SK-MEL-5 (cell line): ENCODE measurements at regions not wholly inside any gene's neighbourhood (a gene's known extent, or its start where the extent isn't known, plus 50 kb on each side); places are given as distances from the start of the nearest gene placed in this dataset.
"Not testable (repeated sequence)": the region's sequence is repeated elsewhere in the genome, so short reads cannot be mapped to it uniquely, and the experiment has no call there.

ENCODE experiments used
- DNase-seq: peaks from one replicate; pipeline ENCODE4 v3.0.0-alpha.2; 2016; ENCODE audit warnings: low read depth, low spot score
- in situ Hi-C: cut with HindIII; loops from 2 replicates; pipeline ENCODE4 v1.10.0; 2016; ENCODE audit warnings: low sequenced_read_pairs, high pct_unique_total_duplicates, low pct_unique_long_range_greater_than_20kb

DNA sequence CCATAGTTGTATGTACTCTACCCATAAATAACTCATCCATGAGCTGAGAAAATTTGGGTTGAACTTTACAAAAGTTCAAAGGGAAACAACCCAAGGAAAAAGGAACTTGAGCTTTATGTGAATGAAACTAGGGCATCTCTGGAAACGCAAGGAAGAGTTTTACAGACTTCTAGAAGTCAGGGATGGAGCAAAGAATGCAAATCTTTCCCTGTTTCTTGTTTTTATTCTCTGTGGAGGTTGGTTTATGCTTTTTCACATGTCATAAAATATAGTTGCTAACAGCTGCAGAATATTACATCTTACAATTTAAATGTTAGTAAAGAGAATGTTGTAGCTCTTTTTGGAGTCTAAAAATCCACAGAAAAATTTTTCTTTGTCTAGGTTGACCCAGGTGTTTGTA is 754.1 kb downstream of the PCDH7 start:
- in situ Hi-C loops: no loop called here
- DNase-seq: no peak

GRCh38 chr4:31482691-31483090 is 762.5 kb downstream of the PCDH7 start:
- in situ Hi-C loops: no loop called here
- DNase-seq: no peak

GRCh38 chr4:31499216-31499615 is 779.0 kb downstream of the PCDH7 start:
- DNase-seq, in situ Hi-C loops: not testable (repeated sequence)

DNA sequence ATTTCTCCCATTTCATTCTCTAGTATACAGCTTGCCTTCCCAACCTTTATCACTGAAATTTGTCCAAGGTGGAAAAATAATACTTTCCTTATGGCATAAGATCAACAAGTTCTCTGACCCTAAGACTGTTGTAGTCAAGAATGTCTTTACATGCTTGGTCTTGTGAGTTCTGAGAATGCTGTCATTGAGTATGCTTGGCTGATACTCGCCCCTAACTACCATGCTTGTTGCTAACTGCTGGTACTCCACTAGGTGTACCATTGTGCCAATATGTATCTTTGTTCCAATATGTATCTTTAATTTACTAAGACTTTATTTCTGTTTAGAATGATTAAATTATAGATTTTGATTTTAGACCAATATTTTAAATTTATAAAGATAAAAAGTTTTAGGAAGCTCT is 796.4 kb downstream of the PCDH7 start:
- peak; percentile 33 for DNase-seq
- in situ Hi-C loops: no loop called here

GRCh38 chr4:31518796-31519250 is 798.7 kb downstream of the PCDH7 start:
- in situ Hi-C loops: no loop called here
- DNase-seq: no peak

GRCh38 chr4:31530555-31530954 is 810.4 kb downstream of the PCDH7 start:
- no peak for DNase-seq
- in situ Hi-C loops: no loop called here

- no peak for DNase-seq
- in situ Hi-C loops: no loop called here
These were observed 818.7 kb downstream of the PCDH7 start for GRCh38 chr4:31538877-31539276.

DNA sequence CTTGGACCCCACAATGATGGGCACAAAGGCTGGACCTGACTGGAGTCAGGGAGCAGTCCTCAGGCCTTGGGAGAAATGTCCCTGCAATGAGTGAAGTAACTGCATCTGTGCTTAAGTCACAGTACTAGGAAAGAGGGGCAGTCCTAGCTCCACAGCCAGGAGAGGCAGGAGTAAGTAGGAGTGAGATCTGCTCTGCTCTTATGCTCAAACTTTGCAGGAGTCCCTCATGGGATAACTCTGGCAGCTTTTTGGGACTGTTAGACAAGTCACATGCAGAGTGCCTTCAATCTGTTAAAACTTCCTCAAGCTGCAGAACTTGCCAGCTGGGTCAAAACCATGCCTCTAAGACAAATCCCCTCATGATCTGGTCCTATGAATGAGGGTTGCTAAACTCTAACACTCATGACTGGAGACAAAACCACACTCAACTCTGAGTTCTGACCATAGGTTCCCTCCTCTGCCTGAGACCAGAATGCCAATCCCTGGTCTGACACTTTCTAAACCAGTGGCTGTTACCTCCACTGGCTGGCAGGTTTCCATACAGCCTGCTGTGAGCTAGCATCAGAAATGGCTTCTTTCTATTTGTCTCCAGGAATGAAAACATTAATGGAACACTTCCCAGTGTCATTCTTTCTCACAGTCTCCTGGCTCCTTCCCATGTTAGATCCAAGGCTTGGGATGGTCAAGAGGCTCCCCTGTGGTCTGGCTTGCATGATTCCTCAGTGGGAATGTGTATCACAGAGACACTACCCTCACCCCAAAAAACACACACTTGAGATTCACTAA is 819.3 kb downstream of the PCDH7 start:
- DNase-seq: peak; percentile 4
- in situ Hi-C loops: no loop called here

GRCh38 chr4:31545330-31545729 is 825.2 kb downstream of the PCDH7 start:
- DNase-seq: no peak
- in situ Hi-C loops: no loop called here

- DNase-seq: no peak
These were observed 825.6 kb downstream of the PCDH7 start for GRCh38 chr4:31545755-31546154.

DNA sequence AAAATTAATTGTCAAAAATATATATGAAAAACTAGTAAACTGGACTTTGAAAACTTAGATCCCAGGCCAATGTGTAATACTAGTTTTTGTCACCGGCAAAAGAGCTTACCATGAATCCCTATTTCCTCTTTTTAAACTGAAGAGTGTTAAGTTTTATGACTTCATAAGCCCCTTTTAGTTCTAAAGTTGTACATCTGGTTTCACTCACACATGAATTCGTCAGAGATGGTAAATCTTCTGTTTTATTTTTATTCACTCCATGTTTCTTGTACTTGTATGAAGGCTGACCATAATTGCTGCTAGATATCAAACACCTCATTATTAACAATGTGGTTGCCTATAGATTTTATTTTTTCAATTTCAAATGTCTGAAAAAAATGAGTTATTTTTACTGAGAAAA is 827.9 kb downstream of the PCDH7 start:
- no peak for DNase-seq
- in situ Hi-C loops: no loop called here

More at GRCh38 chr4:31545755-31546154, 825.6 kb downstream of the PCDH7 start:
- in situ Hi-C loops: no loop called here

DNA sequence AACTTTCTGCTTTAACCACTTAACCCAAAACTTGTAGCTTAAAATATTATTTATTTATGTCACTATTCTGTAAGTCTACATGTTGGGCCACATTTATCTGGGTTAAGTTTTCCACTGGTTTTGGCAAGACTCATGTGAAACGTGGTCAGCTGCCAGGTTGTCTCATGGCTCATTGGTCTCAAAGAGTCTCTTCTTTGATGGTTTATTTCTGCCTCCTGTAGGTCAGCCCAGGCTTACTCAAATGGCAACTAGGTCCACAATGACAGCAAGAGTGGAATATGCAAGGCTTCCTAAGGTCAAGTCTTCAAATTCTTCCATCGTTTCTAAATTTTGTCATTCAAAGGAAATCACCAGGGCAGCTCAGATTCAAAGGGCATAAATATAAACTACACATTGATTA is 828.7 kb downstream of the PCDH7 start:
- in situ Hi-C loops: no loop called here
- DNase-seq: peak; percentile 53

- in situ Hi-C loops: no loop called here
- no peak for DNase-seq
These were observed 829.1 kb downstream of the PCDH7 start for GRCh38 chr4:31549256-31549655.

GRCh38 chr4:31557437-31557836 is 837.3 kb downstream of the PCDH7 start:
- in situ Hi-C loops: no loop called here
- DNase-seq: peak; percentile 5

- DNase-seq: no peak
- in situ Hi-C loops: no loop called here
These were observed 853.4 kb downstream of the PCDH7 start for GRCh38 chr4:31573554-31573953.

GRCh38 chr4:31575504-31575903 is 855.3 kb downstream of the PCDH7 start:
- in situ Hi-C loops: no loop called here
- DNase-seq: no peak

DNA sequence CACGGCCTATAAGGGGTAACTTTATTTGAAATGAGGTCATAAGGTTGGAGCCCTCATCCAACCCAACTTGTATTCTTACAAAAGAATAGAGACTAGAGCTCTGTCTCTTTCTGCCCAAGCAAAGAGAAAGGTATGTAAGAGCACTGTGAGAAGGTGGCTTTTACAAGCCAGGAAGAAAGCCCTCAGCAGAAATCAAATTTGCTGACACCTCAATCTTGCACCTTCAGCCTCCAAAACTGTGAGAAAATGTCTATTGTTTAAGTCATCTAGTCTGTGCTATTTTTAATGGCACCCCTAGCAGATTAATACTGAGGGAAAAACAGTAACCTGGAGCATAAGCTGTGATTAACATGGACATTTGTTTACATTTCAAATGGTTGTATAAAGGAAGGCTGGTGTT is 860.7 kb downstream of the PCDH7 start:
- no peak for DNase-seq
- in situ Hi-C loops: no loop called here

GRCh38 chr4:31585503-31585902 is 865.3 kb downstream of the PCDH7 start:
- in situ Hi-C loops: no loop called here
- no peak for DNase-seq

DNA sequence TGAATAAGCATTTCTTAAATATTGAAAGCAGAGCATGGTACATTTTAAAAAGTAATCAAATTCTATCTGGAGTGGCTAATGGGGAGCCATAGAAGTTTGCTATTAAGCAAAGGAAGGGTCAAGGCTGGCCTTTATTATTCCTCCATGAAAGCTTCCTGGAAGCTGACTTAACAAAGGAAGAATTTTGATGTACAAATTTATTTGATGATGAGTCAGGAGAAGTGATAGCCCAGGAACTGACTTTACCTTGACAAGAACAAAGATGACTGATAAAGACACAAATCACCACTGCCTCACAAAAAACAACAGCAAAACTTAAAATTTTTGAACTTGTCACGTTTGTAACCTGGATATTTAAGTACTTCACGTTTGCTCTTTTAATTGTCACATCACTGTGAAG is 872.1 kb downstream of the PCDH7 start:
- DNase-seq: no peak
- in situ Hi-C loops: no loop called here

DNA sequence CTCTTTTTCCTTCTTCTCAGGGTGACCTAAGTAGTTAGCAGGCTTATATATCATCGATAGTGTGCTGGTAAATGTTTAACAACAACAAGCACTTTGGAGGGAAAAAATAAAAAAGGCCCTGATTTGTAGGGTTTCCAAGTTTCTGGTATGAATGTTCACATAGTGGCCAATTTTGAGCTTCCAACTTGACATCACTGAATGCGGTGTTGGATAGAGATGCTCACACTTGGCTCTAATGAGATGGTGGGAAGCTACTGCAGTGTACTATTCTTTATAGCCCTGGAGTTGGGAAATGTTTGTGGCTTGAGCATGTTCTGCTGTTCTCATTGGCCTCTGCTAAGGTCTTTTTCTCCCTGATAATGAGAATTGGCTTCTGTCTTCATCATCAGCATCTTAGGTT is 875.3 kb downstream of the PCDH7 start:
- in situ Hi-C loops: no loop called here
- DNase-seq: no peak
